GM06990 (cell line): ENCODE measurements at regions not wholly inside any gene's neighbourhood (a gene's known extent, or its start where the extent isn't known, plus 50 kb on each side); places are given as distances from the start of the nearest gene placed in this dataset.

ENCODE experiments used
- DNase-seq: peaks from one replicate; pipeline ENCODE4 v3.0.0-alpha.2; 2011; ENCODE audit not compliant: insufficient read length; ENCODE audit errors: extremely low read depth
- H3K27me3 ChIP-seq: replicated peaks from 2 replicates; pipeline ENCODE4 v1.6.0; 2011; ENCODE audit warnings: low read length; ENCODE audit not compliant: control insufficient read depth, insufficient read depth
- H3K36me3 ChIP-seq: 2 replicates; pipeline ENCODE4 v1.5.1; 2011; ENCODE audit warnings: low read length; ENCODE audit not compliant: control insufficient read depth, insufficient read depth
- H3K4me3 ChIP-seq: replicated peaks from 2 replicates; pipeline ENCODE4 v1.5.1; 2011; ENCODE audit warnings: low read depth, mild to moderate bottlenecking, control low read depth, low read length
- CTCF ChIP-seq: IDR thresholded peaks from 2 replicates; pipeline ENCODE4 v1.5.1; 2011; ENCODE audit warnings: low read length, control low read depth, mild to moderate bottlenecking, inconsistent platforms; ENCODE audit not compliant: insufficient read depth, poor library complexity, severe bottlenecking

GRCh38 chr16:65789161-65789945 lies 577.1 kb upstream of the CDH5 start:
- DNase-seq = no peak
- Histone ChIP-seq H3K27me3 (no peaks in the 10 kb centered on the region), H3K4me3 (no peak overlapping the region), H3K36me3 (no peaks in the 10 kb centered on the region)
- no peak for TF ChIP-seq CTCF

GRCh38 chr16:65788434-65789140 lies 577.9 kb upstream of the CDH5 start:
- no peak for DNase-seq
- no peaks in the 10 kb centered on the region for H3K27me3 ChIP-seq

GRCh38 chr16:65787921-65788320 lies 578.6 kb upstream of the CDH5 start:
- Histone ChIP-seq H3K4me3 (no peak overlapping the region), H3K27me3 (no peaks in the 10 kb centered on the region), H3K36me3 (no peaks in the 10 kb centered on the region)
- no peak for DNase-seq
- no peak for TF ChIP-seq CTCF

More at GRCh38 chr16:65788434-65789140, 577.9 kb upstream of the CDH5 start:
- no peaks in the 10 kb centered on the region for H3K36me3 ChIP-seq
- H3K4me3 ChIP-seq = no peak overlapping the region
- TF ChIP-seq CTCF = no peak

GRCh38 chr16:65786916-65787315 lies 579.6 kb upstream of the CDH5 start:
- no peaks in the 10 kb centered on the region for H3K36me3 ChIP-seq
- no peaks in the 10 kb centered on the region for H3K27me3 ChIP-seq
- TF ChIP-seq CTCF = no peak
- no peak overlapping the region for H3K4me3 ChIP-seq
- DNase-seq = no peak

GRCh38 chr16:65783709-65784474 lies 582.6 kb upstream of the CDH5 start:
- H3K27me3 ChIP-seq = no peaks in the 10 kb centered on the region; the same call in 1 of the 2 replicates
- no peak for DNase-seq
- no peak for TF ChIP-seq CTCF
- no peak overlapping the region for H3K4me3 ChIP-seq
- no peaks in the 10 kb centered on the region for H3K36me3 ChIP-seq
